OCI-M1 (cell line): ENCODE measurements at regions not wholly inside any gene's neighbourhood (a gene's known extent, or its start where the extent isn't known, plus 50 kb on each side); places are given as distances from the start of the nearest gene placed in this dataset.
"Not testable (repeated sequence)": the region's sequence is repeated elsewhere in the genome, so short reads cannot be mapped to it uniquely, and the experiment has no call there.

Source experiments
- DNase-seq: peaks from one replicate; lab custom pipeline; 2025; lab: John Stamatoyannopoulos, UW

DNA sequence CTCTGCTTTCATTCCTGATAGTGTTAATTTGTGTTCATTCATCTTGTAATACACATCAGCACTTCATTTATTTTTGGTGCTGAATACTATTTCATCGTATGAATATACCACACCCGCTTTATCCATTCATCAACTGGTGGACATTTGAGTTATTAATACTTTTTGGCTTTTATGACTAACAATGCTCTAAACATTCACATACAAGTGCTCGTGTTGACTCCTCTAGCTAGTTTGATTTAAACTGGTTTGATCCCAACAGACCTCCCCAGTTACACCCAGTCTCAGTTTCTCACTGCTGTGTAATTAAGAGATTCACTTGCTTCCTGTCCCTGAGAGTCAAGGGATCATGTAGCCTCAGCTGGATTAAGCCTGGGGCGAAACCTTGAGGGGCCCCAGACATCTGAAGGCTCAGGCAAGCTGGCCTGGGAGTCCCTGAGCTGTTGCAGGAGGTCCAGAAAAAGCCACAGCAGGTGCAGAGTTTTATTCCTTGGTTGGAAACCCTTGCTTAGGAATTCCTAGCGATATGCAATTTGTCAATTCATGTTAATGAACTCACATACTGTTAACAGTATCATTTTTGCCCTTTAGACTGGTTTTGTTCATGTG, 52.8 kb upstream of the CLDN24 start:
- no peak for DNase-seq

DNA sequence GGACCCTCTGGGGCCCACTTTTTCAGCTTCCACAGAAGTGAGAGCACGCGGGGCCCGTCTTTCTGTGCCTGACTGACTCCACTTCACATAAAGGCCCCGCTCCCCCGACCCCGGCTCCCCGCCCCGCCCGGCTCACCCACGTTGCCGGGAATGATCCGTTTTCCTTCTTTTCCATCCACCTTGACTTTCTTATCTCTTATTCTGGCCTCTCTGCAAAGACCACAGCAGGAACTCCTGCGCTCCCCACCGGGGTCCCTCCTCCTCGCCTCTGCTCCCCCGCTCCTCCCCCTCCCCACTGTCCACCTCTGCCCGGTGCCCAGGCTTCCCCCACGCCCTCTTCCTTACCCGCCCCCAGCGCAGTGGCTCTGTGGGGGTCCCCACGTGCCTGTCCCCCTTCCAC, 54.2 kb upstream of the CLDN24 start:
- DNase-seq = no peak

DNA sequence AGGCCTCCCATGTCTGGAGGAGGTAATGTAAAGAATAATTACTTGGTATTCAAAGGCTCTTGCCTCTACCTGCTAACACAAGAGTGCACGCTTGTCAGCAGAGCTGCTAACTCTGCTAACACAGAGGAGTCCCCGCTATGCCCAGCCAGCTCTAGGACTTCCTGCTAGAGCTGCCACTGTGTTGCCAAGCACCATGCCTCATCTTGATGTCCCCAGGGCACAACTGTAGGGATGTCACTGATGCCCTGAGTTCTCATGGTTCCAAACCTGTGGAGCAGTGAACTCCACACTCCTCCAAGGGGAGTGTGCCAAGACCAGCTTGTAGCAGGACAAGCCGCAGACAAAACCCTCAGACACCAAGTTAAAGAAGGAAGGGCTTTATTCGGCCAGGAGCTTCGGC, 55.3 kb upstream of the CLDN24 start:
- DNase-seq = no peak

DNA sequence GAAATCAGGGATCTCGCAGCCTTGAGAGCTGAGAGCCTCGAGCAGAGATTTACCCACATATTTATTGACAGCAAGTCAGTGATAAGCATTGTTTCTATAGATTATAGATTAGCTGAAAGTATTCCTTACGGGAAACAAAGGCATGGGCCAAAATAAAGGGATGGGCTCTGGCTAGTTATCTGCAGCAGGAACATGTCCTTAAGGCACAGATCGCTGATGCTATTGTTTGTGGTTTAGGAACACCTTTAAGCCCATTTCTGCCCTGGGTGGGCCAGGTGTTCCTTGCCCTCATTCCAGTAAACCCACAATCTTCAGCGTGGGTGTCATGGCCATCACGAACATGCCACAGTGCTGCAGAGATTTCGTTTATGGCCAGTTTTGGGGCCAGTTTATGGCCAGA, 56.1 kb upstream of the CLDN24 start:
- not testable (repeated sequence) for DNase-seq

DNA sequence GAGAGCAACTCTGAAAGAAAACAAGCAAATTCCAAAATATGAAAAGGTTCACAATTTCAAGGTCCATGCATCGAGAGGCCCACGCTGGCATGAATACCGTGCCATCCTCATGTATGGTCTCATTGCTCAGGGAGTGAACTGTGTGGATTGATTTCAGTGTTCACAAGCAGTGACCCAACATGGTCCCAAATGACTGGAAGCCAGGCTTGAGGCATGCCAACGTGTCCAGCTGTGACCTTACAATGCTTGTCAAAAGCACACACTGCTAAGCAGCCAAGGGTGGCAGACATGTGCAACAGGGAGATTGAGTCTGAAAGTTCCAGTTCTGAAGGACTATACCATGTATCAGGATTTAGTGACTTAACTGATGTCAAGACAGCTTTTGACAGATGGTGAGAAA, 58.7 kb upstream of the CLDN24 start:
- DNase-seq = no peak

DNA sequence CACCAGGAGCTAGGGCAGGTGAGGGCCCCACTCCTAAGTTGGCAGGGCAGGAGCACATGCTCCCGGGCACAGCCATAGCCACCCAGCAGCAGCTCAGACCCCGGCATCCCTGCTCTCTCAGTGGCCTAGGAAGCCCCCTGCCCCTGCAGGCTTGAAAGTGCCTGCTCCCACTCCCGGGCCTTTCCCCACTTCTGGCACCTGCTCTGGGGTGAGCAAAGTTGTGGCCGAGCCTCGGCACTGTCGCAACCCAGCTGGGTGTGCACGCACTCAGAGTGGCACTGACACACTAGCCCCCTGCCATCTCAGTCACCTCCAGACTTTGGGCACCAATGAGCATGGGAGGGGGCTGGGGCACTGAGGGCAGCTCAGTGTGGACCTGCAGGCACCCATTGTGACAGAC, 60.8 kb upstream of the CDKN2AIP start:
- DNase-seq = no peak

DNA sequence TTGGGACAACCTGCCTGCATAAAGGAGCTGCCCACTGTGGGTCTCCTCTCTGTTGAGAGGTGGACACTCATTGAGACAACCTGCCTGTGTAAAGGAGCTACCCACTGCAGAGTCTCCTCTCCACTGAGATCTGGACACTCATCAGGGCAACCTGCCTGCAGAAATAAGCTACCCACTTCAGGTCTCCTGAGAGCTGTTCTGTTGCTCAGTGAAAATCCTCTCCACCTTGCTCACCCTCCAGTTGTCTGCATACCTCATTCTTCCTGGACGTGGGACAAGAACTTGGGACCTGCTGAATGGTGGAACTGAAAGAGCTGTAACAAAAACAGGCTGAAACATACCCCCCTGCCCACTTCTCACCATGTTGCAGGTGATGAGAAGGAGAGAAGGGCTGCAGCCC, 59.9 kb upstream of the CDKN2AIP start:
- peak; percentile 37 for DNase-seq

DNA sequence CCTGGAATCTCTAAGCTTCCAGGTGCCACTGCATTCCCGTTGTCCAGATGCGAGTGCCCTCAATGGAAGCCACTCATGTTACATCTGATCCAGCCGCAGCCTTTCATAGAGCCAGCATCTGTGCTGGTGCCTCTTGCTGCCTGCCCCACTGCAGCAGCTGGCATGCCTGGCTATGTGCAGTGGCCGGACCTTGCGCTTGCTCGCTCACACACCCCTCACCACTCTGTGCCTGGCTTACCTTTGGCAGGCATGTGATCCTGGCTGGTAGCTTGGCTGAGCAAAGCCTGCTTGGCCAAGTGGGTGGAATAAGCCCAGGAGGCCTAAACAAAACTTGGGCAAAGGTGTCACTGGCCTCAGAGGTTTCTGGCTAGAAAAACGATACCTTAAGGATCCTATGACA, 59.5 kb upstream of the CDKN2AIP start:
- DNase-seq = no peak

DNA sequence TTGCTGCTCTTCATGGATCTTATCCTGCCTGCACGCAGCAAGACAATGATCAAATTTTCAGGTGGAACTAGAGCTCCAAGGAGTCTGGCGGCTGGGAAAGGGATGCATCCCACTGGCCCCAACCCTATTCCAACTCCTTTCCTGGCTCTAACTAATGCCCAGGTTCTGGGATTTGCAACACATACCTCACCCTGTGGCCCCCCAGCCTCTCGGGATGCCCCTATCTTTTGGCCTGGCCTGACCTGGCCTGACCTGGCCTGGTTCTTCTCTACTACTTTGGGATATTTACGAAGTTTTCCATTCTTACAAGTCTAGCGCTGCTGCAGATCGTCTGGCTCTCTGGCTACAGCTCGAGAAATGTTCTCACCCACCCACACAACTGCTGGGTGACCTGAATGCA, 56.4 kb upstream of the CDKN2AIP start:
- no peak for DNase-seq

DNA sequence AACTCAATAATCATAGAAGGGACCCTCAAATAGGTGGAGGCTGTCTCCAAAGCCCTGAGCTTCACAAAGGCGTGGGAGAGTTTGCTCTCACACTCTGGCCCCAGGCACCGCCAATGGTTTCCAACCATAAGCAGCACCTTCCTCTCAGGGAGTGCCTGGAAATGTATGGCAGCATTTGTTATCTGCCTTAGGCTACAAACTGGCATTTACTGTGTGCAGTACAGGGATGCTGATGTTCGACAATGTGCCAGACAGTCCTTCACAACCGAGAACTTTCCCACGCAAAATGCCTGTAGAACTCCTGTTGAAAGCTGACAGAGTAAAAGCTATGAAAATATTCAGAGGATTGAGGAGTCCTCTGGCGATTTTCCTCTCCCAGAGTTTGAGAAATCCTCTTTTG, 55.7 kb upstream of the CDKN2AIP start:
- DNase-seq = no peak

DNA sequence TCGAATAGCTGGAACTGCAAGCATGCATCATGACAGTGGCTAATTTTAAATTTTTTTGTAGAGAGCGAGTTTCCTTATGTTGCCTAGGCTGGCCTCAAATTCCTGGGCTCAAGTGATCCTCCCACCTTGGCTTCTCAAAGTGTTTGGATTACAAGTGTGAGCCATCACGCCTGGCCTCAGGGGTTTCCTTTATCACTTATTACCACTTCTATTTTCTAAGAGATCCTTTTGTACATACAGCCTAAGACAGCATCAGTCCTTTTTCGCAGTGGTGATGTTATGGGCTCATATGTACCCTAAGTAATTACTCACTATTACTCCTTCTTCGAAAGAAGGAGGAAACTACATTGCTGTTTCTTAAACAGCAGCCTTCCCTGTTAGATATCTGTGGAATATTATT, 54.1 kb upstream of the CDKN2AIP start:
- DNase-seq = no peak

DNA sequence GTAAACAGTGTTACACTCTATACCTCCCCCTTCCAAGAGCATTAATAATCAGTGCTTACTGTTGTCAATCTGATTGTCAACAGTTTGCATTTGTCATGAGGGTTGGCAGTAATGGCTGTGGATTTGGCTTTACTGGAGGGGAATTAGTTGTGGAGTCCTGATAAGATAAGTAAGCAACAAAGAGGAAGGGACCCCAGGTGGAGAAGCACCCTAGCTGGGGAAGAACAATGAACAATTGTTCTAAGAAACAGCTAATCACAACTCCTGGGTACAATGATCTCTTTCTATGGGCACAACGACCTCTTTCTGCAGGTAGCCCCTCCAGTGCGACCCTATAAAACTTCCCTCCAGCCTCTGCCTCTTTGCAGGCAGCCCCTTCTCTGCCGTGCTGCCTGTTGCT, 53.2 kb upstream of the CDKN2AIP start:
- peak; percentile 60 for DNase-seq

DNA sequence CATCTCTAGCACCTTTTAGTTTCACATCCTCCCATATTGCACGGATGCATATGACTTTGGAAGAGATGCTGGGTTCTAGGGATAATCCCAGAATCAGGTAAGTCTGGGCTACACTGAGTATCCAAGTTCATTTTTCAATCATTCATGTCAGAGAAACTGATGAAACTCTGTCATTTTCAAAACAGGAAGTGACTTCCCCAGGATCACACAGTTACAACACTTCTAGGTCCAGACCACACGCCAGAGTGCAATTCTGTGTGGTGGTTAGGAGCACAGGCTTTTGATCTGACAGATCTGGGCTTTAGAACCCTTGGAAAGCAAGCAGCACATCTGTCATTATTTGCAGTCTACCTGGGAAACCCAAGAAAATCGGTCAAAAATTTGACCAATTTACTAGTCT, 52.1 kb upstream of the CDKN2AIP start:
- DNase-seq = peak; percentile 90

DNA sequence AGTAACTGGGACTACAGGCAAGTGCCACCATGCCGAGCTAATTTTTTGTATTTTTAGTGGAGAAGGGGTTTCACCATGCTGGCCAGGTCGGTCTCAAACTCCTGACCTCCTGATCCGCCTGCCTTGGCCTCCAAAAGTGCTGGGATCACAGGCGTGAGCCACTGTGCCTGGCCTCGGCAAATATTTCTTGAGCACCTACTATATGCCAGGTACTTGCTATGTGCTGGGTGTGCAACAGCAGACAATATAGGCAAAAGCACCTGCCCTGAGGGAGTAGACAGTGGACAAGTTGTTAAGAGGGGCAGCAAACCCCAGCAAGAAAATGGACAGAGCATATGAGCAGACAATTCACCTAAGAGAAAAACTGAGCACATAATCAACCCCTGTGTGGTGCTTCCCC, 51.0 kb upstream of the CDKN2AIP start:
- DNase-seq = no peak

DNA sequence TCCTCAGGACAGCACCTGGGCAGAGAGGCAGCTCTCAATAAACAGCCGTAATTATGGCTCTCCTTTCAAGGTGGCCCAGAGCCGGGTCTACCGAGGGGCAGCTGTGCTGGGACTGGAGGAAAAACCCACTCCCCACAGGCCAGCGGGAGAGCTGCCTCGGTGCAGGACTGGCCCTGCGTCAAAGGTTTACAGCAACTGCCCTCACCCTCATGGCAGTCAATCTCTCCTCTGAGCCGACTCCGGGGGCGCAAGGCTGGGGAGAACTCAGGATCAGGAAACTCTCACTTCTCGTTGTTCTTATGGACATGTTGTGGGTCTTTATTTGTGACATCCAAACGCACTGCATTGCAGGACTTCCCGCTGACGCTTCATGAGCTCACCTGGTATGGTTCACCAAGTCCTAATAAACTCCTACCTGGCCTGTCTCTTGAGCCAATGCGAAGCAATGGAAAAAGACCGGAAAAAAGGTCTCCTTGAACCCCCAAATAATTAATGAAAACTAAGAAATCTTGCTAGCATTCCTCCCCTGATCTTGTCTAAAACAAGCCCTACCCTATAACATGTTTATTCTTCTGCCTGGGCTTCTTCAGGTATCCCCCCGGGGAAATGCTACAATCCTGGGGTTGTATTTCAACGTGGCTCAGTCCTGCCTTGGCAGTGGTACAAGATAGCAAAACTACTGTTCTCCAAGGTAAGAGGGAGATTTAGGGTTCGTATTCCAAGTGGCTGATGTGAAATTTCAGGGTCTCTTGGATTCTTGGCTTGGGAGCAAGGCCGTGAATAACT, 50.1 kb upstream of the CDKN2AIP start:
- no peak for DNase-seq
